Ureter (tissue), 1 donor: ENCODE measurements at regions not wholly inside any gene's neighbourhood (a gene's known extent, or its start where the extent isn't known, plus 50 kb on each side); places are given as distances from the start of the nearest gene placed in this dataset.
"Not testable (repeated sequence)": the region's sequence is repeated elsewhere in the genome, so short reads cannot be mapped to it uniquely, and the experiment has no call there.

Experiments used
- DNase-seq: peaks from one replicate; pipeline ENCODE4 v3.0.0-alpha.2; 2020; ENCODE audit warnings: low spot score
- donor health status: DM: yes; HTN: yes; CAD: no.

GRCh38 chr6:97347111-97347510, 64.1 kb upstream of the MMS22L start:
- DNase-seq: no peak

GRCh38 chr6:97361286-97361685, 78.3 kb upstream of the MMS22L start:
- DNase-seq: no peak

GRCh38 chr6:97364327-97364726, 81.3 kb upstream of the MMS22L start:
- DNase-seq: no peak

GRCh38 chr6:97382071-97382470, 99.1 kb upstream of the MMS22L start:
- DNase-seq: not testable (repeated sequence)

GRCh38 chr6:97392735-97393134, 109.7 kb upstream of the MMS22L start:
- DNase-seq: no peak

- peak; percentile 44 for DNase-seq
Observed at GRCh38 chr6:97394160-97394748, 111.2 kb upstream of the MMS22L start.

- DNase-seq: no peak
Observed at GRCh38 chr6:97396880-97397279, 113.9 kb upstream of the MMS22L start.

GRCh38 chr6:97399208-97399607, 116.2 kb upstream of the MMS22L start:
- no peak for DNase-seq

GRCh38 chr6:97401533-97401932, 118.5 kb upstream of the MMS22L start:
- DNase-seq: no peak

- DNase-seq: no peak
Observed at GRCh38 chr6:97405818-97406409, 122.9 kb upstream of the MMS22L start.

GRCh38 chr6:97406633-97407032, 123.6 kb upstream of the MMS22L start:
- no peak for DNase-seq

- no peak for DNase-seq
Observed at GRCh38 chr6:97411610-97412009, 128.6 kb upstream of the MMS22L start.

GRCh38 chr6:97412511-97412910, 129.5 kb upstream of the MMS22L start:
- no peak for DNase-seq

- DNase-seq: no peak
Observed at GRCh38 chr6:97422171-97422570, 139.2 kb upstream of the MMS22L start.

GRCh38 chr6:97423190-97423589, 140.2 kb upstream of the MMS22L start:
- DNase-seq: no peak

- DNase-seq: no peak
Observed at GRCh38 chr6:97427648-97428047, 144.6 kb upstream of the MMS22L start.

- no peak for DNase-seq
Observed at GRCh38 chr6:97437087-97437486, 154.1 kb upstream of the MMS22L start.

GRCh38 chr6:97438011-97438671, 155.1 kb upstream of the MMS22L start:
- no peak for DNase-seq

GRCh38 chr6:97440590-97441176, 157.7 kb upstream of the MMS22L start:
- DNase-seq: no peak

- DNase-seq: no peak
Observed at GRCh38 chr6:97443408-97444080, 160.5 kb upstream of the MMS22L start.

GRCh38 chr6:97445407-97445806, 162.4 kb upstream of the MMS22L start:
- DNase-seq: no peak

GRCh38 chr6:97449444-97449966, 166.5 kb upstream of the MMS22L start:
- DNase-seq: no peak
